HG03378 (cell line): ENCODE measurements at regions not wholly inside any gene's neighbourhood (a gene's known extent, or its start where the extent isn't known, plus 50 kb on each side); places are given as distances from the start of the nearest gene placed in this dataset.
"Not testable (repeated sequence)": the region's sequence is repeated elsewhere in the genome, so short reads cannot be mapped to it uniquely, and the experiment has no call there.

Source experiments
- ATAC-seq: cut with Tn5 transposase; IDR thresholded peaks from one replicate; pipeline ENCODE4 v1.9.1; 2021; ENCODE audit warnings: mild to moderate bottlenecking, moderate library complexity; ENCODE audit not compliant: unreplicated experiment

GRCh38 chr13:89982407-89983095 is 1364.9 kb upstream of the MIR17HG start:
- ATAC-seq, result no peak

- ATAC-seq, result no peak
These were observed 1359.3 kb upstream of the MIR17HG start for GRCh38 chr13:89988206-89988605.

- ATAC-seq, result no peak
These were observed 1343.9 kb upstream of the MIR17HG start for GRCh38 chr13:90003566-90003965.

GRCh38 chr13:90008707-90009149 is 1338.8 kb upstream of the MIR17HG start:
- no peak for ATAC-seq

GRCh38 chr13:90014038-90014437 is 1333.4 kb upstream of the MIR17HG start:
- no peak for ATAC-seq

- no peak for ATAC-seq
These were observed 1331.7 kb upstream of the MIR17HG start for GRCh38 chr13:90015565-90016507.

GRCh38 chr13:90016688-90017087 is 1330.8 kb upstream of the MIR17HG start:
- no peak for ATAC-seq

GRCh38 chr13:90020536-90021070 is 1326.9 kb upstream of the MIR17HG start:
- no peak for ATAC-seq

- ATAC-seq, result no peak
These were observed 1320.1 kb upstream of the MIR17HG start for GRCh38 chr13:90027409-90027808.

GRCh38 chr13:90032313-90032712 is 1315.2 kb upstream of the MIR17HG start:
- ATAC-seq, result no peak

GRCh38 chr13:90032841-90033493 is 1314.5 kb upstream of the MIR17HG start:
- ATAC-seq, result no peak

GRCh38 chr13:90039516-90039915 is 1308.0 kb upstream of the MIR17HG start:
- no peak for ATAC-seq

GRCh38 chr13:90047600-90047999 is 1299.9 kb upstream of the MIR17HG start:
- ATAC-seq, result no peak

- ATAC-seq, result no peak
These were observed 1297.4 kb upstream of the MIR17HG start for GRCh38 chr13:90049989-90050671.

- no peak for ATAC-seq
These were observed 1292.4 kb upstream of the MIR17HG start for GRCh38 chr13:90055121-90055520.

GRCh38 chr13:90055760-90056159 is 1291.7 kb upstream of the MIR17HG start:
- no peak for ATAC-seq

- not testable (repeated sequence) for ATAC-seq
These were observed 1283.3 kb upstream of the MIR17HG start for GRCh38 chr13:90064226-90064625.

- ATAC-seq, result no peak
These were observed 1278.8 kb upstream of the MIR17HG start for GRCh38 chr13:90068658-90069057.

- no peak for ATAC-seq
These were observed 1277.1 kb upstream of the MIR17HG start for GRCh38 chr13:90070362-90070761.

- no peak for ATAC-seq
These were observed 1276.5 kb upstream of the MIR17HG start for GRCh38 chr13:90070837-90071525.
